GM12873 (cell line): ENCODE measurements at regions not wholly inside any gene's neighbourhood (a gene's known extent, or its start where the extent isn't known, plus 50 kb on each side); places are given as distances from the start of the nearest gene placed in this dataset.

ENCODE experiments used
- TF ChIP-seq, protein P1 (sequence below): IDR thresholded peaks from 2 replicates; pipeline ENCODE4 v1.5.1; 2012; ENCODE audit warnings: low read depth, mild to moderate bottlenecking, moderate library complexity, low read length, control low read depth; ENCODE audit not compliant: insufficient read depth; ENCODE audit errors: missing control alignments

DNA sequence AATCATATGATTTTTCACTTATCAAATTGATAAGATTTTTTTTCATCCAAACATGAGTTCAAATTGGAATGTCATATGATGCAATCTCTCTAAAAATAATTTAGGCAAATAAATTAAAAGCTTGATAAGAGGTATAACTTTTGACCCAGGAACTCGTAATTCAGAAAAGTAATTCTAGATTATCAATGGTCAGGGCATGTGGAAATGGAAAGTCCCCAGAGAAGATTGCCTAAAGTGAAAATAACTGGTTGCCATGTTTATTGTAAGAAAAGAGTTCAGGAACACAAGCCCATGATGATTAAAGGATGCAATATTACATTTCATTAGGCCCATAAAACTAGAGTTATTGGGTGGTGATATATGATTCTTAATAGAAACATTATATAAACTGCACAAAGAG lies 1514.8 kb downstream of the SI start:
- TF ChIP-seq, protein P1, sequence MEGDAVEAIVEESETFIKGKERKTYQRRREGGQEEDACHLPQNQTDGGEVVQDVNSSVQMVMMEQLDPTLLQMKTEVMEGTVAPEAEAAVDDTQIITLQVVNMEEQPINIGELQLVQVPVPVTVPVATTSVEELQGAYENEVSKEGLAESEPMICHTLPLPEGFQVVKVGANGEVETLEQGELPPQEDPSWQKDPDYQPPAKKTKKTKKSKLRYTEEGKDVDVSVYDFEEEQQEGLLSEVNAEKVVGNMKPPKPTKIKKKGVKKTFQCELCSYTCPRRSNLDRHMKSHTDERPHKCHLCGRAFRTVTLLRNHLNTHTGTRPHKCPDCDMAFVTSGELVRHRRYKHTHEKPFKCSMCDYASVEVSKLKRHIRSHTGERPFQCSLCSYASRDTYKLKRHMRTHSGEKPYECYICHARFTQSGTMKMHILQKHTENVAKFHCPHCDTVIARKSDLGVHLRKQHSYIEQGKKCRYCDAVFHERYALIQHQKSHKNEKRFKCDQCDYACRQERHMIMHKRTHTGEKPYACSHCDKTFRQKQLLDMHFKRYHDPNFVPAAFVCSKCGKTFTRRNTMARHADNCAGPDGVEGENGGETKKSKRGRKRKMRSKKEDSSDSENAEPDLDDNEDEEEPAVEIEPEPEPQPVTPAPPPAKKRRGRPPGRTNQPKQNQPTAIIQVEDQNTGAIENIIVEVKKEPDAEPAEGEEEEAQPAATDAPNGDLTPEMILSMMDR = no peak

DNA sequence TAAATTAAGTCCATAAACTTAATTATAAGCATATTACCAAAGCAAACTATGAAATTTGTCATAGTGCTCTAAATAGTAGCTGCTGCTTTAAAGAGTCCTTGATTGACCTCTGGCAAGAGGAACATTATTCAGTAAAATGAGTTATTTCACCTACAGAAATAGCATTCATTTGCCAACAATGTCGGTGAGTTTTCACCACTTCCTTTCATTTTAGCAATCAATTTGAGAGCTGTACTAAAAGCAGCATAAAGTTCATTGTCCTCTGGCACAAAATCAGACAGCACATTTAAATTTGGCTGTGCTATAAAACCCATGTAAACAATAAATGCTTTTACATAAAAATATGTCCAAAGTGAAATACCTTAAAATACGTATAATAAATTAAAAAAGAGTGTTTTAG lies 1515.7 kb downstream of the SI start:
- TF ChIP-seq, protein P1 = no peak

DNA sequence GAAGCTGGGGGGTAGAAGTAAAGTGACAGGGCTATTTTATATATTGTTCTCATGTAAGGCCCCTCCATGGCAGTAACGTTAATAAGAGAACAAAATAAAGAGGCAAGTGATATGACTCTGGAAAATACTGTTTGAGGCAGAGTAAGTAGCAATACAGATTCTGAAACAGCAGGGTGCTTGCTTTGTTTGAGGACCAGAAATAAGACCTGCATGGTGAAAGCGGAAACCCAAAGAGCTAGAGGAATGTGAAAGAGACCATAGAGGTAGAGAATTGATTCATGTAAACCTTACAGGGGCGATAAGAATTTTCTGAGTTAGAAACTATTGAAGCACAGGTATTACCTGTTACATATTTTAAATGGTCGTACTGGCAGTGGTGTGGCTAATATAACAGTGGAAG lies 1517.1 kb downstream of the SI start:
- TF ChIP-seq, protein P1 = no peak

DNA sequence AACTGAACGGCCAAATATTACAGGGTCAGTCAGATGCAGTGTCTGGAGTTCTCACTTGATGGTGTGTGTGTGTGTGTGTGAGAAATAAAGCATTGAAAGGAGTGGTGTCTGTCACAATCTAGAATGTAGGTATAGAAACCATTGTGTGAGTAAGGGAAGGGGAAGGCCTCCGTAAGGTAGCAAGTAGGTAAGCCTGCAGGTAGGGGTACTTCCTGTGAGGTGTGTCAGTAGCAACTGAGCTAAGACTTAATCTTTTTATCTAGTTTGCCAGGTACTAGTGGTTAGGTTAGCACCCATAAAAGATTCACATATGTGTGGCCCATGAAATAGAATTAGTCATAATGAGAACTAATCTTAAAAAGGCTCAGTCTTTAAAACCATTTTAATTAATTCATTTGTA lies 1517.8 kb downstream of the SI start:
- TF ChIP-seq, protein P1 = no peak

DNA sequence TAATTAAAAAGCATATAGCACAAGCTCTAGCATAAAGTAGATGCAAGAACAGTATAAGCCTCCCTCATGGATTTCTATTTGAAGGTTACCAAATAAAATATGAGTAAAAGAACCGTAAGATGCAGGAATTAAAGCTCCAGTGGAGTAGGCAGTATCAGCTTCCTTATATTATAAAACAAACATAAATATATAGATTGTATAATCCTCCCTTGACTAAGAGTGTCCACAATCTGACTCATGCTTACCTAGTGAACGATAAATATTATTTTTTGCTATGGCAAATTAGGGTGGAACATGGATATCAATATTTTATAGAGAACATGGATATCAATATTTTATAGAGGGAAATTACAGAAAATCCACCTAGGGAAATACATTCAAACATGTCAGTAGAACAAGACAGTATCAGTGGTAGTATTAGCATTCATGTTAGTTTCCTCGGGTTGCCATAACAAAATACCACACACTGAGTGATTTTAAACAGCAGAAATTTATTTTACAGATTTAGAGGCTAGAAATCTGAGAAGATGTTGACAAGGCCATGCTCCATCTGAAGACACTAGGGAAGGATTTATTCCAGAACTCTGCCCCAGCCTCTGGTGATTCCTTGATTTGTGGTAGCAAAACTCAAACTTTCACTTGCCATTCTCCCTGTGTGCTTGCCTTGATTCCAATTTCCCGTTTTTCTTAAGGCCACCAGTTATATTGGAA lies 1521.3 kb downstream of the SI start:
- TF ChIP-seq, protein P1 = no peak

DNA sequence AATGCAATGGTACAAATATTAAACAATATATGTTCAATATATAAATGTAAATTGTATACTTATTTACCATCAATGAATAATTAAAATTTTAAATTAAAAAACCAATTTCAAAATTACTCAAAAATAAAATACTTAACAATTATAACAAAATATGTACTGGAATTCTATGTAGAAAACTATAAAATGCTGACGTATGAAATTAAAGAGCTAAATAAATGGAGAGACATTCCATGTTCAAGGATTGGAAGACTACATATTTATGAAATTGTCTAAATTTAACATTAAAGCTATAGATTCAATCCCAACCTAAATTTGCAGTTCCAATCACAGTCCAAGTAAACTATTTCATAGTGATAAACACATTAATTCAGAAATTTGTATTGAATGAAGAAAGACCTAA lies 1522.4 kb downstream of the SI start:
- TF ChIP-seq, protein P1 = no peak

DNA sequence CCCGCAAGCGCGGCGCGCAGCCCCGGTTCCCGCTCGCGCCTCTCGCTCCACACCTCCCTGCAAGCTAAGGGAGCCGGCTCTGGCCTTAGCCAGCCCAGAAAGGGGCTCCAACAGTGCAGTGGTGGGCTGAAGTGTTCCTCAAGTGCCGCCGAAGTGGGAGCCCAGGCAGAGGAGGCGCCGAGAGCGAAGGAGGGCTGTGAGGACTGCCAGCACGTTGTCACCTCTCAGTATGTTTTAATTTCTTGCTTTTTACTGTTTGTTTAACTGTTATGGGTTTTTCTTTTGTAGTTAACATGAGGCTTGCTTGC lies 1525.7 kb downstream of the SI start:
- TF ChIP-seq, protein P1 = no peak

DNA sequence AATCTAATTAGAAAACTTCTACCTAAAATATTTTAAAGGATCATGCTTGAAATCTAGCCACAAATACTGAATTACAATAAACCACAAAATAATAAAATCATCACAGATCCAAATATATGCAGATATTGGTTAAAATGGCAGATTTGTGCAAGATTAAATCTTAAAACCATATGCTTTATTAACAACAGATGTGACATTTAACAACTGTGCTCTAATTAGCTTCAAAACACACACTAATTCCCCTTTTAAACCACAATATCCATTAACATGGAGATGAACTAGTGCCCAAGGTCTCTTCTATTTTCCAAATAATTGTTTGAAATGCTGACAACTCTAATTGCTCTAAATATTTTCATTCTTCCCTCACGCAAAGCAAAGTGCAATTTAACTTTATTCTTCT lies 1530.3 kb downstream of the SI start:
- TF ChIP-seq, protein P1 = no peak
